Adipocyte (in vitro differentiated cells): ENCODE measurements at regions not wholly inside any gene's neighbourhood (a gene's known extent, or its start where the extent isn't known, plus 50 kb on each side); places are given as distances from the start of the nearest gene placed in this dataset.

Source experiments
- DNase-seq: peaks from one replicate; pipeline ENCODE4 v3.0.0-alpha.2; 2015; ENCODE audit warnings: low read depth
- H3K27me3 ChIP-seq: replicated peaks from 2 replicates; pipeline ENCODE4 v1.7.0; 2013; ENCODE audit warnings: mild to moderate bottlenecking, low read length, moderate library complexity; ENCODE audit not compliant: control insufficient read depth, insufficient read depth
- H3K36me3 ChIP-seq: 2 replicates; pipeline ENCODE4 v1.7.0; 2013; ENCODE audit warnings: low read length, mild to moderate bottlenecking, moderate library complexity; ENCODE audit not compliant: control insufficient read depth, insufficient read depth, severe bottlenecking
- H3K4me1 ChIP-seq: 2 replicates; pipeline ENCODE4 v1.7.0; 2013; ENCODE audit warnings: mild to moderate bottlenecking, low read length, moderate library complexity; ENCODE audit not compliant: control insufficient read depth, insufficient read depth
- H3K4me3 ChIP-seq: 2 replicates; pipeline ENCODE4 v1.7.0; 2013; ENCODE audit warnings: mild to moderate bottlenecking, low read length, moderate library complexity
- H3K9ac ChIP-seq: 2 replicates; pipeline ENCODE4 v1.7.0; 2013; ENCODE audit warnings: mild to moderate bottlenecking, low read length, moderate library complexity
- H3K9me3 ChIP-seq: 2 replicates; pipeline ENCODE4 v1.7.0; 2013; ENCODE audit warnings: mild to moderate bottlenecking, low read length, moderate library complexity; ENCODE audit not compliant: control insufficient read depth

DNA sequence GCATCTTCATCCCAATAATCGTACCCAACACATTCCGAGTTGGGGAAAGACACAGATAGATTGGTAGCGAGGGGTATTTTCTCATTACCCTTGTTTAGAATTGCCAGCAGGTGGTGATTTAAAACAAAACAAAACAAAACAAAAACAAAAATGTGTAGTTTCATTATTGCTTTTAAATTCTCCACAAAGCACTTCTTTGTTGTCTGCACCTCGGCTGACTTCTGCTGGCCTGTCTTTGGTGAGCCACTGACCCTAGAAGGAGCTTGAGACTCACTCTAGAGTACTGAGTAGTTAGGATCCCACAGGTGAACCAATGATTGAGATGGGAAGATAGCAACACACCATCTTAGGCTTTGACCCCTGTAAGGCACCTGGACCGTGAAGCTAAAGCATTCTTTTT lies 105.4 kb upstream of the BET1 start:
- Histone ChIP-seq H3K4me1 (no peaks in the 10 kb centered on the region), H3K9me3 (no peaks in the 10 kb centered on the region), H3K36me3 (no peaks in the 10 kb centered on the region), H3K9ac (no peak overlapping the region), H3K27me3 (no peaks in the 10 kb centered on the region), H3K4me3 (no peak overlapping the region)
- DNase-seq: no peak

DNA sequence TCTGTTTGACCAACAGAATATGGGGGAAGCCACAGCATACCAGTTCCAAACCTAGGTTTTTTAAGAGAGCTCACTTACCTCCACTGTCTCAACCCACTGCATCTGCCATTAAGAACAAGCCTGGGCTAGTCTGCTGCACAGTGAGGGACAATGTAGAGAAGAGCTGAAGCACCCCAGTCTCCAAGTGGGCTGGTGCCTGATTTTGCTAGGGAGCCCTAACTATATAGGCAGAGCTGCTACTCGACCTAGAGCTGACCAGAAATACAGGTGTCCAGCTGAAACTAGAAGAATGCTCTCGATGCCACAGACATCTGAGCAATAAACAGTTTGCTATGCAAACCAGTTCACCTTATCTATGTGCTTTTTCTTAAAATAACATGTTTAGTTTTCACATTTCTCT lies 106.9 kb upstream of the BET1 start:
- H3K9ac ChIP-seq: no peak overlapping the region
- no peak overlapping the region for H3K4me3 ChIP-seq
- H3K36me3 ChIP-seq: no peaks in the 10 kb centered on the region
- no peak for DNase-seq
- no peaks in the 10 kb centered on the region for H3K4me1 ChIP-seq
- H3K27me3 ChIP-seq: no peaks in the 10 kb centered on the region
- no peaks in the 10 kb centered on the region for H3K9me3 ChIP-seq

DNA sequence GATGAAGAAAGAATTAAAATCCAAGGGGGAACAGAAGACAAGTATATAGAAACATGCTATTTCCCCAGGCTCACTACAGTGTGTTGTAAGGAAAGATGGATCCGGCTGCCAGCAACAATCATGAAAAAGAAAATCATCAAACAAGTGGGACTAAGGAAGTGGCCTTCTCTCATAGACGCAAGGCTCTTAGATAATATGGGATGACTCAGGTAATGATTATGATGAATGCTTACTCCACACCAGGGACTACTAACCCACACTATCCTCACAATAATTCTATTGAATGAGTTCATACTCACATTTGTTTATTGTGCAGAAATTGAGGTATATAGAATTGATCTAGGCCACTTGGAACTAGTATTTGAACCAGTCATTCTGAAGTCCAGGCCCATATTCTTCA lies 111.2 kb upstream of the BET1 start:
- no peak overlapping the region for H3K9ac ChIP-seq
- no peaks in the 10 kb centered on the region for H3K27me3 ChIP-seq
- H3K9me3 ChIP-seq: no peaks in the 10 kb centered on the region
- peaks cover 4% of the 10 kb centered on the region for H3K4me1 ChIP-seq
- H3K4me3 ChIP-seq: no peak overlapping the region
- no peak for DNase-seq
- no peaks in the 10 kb centered on the region for H3K36me3 ChIP-seq

DNA sequence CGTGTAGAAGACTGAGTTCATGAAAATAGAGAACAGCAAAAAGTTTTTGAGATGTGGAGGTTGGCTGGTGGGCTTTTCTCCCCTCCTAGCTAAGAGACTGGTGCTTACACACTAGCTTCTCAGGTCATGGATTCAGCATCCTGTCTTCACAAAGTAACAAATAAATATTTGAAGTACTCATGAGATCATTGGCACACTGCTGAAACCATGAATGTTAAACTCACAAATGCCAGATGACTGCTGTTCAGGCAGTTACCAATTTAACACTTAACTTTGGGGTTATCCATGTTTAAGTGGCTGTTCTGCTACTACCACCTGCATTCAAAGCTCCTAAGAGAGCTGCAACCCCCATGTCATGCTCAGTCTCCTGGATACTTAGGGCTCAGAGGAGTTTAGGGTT lies 119.0 kb upstream of the BET1 start:
- H3K27me3 ChIP-seq: no peaks in the 10 kb centered on the region
- no peak overlapping the region for H3K9ac ChIP-seq
- H3K4me1 ChIP-seq: peaks cover 11% of the 10 kb centered on the region
- DNase-seq: no peak
- H3K9me3 ChIP-seq: no peaks in the 10 kb centered on the region
- H3K4me3 ChIP-seq: no peak overlapping the region
- no peaks in the 10 kb centered on the region for H3K36me3 ChIP-seq

DNA sequence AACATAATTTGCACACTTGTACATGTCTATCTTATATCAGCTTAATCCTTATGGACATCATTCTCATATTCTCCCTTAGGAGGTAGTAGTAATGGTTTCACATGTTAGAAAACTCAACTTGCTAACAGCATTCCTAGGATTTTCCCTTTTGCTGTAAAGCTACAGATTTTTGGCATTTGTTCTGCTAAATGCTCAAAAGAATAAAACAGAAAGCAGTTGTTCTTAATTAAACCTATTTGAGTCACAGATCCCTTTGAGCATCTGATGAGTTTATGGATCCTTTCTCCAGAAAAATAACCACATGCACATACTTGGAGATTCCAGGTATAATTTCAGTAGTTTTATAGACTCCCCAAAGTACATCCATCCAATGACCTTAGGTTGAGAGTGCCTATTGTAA lies 122.9 kb upstream of the BET1 start:
- Histone ChIP-seq H3K4me1 (peaks cover 31% of the 10 kb centered on the region), H3K9me3 (no peaks in the 10 kb centered on the region), H3K9ac (no peak overlapping the region), H3K4me3 (no peak overlapping the region), H3K27me3 (no peaks in the 10 kb centered on the region), H3K36me3 (no peaks in the 10 kb centered on the region)
- peak; percentile 62 for DNase-seq

DNA sequence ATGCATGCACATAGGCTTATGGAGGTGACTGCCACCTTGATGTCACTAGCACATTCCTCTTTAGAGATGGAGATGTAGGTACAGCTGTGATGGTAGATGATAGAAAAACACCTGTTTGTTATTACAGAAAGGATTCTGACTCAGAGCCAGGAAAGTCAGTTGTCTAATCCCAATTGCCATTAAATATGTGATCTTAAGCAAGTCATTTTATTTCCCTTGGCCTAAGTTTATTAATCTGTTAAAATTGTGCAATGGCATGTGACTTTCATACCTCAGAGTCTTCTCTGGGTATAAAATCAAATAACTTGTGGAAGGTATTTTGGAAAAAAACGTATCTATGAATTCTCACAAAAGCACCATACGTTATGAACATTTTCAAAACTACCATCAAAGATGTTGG lies 123.9 kb upstream of the BET1 start:
- no peaks in the 10 kb centered on the region for H3K27me3 ChIP-seq
- no peak overlapping the region for H3K9ac ChIP-seq
- no peak for DNase-seq
- H3K4me1 ChIP-seq: peaks cover 31% of the 10 kb centered on the region
- H3K9me3 ChIP-seq: no peaks in the 10 kb centered on the region
- no peaks in the 10 kb centered on the region for H3K36me3 ChIP-seq
- H3K4me3 ChIP-seq: no peak overlapping the region

DNA sequence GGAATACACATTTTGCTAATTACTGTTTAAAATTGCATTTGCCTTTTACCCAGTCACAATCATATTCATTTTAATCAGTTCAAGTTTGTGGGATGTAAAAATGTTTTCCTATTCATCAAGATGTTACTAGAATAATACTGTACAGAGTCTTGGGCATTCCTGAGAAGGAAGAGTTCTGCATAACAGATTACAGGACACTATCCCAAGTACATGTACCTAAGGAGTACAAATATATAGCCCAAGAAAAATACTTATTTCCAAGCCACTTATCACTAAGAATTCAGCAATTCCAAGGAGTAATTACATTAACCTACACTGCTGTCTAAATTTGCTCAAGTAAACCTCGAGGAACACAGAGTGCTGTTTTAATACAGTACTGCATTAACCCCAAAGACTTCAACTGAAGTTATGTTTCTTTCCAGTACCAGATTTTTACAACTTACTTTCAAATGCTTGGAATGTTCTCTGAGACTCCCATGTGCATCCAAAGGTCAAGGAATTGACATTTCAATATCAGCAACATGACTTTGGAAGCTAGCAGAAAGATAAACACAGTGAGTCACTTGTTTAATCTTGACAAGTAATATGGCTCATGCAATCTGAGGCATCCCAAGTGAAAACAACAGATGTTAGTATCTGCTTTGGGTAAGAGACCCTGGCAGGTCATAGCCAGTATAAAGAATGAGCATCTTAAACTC lies 125.4 kb upstream of the BET1 start:
- peak overlapping the region; percentile 31 for H3K4me3 ChIP-seq
- DNase-seq: peak; percentile 72

DNA sequence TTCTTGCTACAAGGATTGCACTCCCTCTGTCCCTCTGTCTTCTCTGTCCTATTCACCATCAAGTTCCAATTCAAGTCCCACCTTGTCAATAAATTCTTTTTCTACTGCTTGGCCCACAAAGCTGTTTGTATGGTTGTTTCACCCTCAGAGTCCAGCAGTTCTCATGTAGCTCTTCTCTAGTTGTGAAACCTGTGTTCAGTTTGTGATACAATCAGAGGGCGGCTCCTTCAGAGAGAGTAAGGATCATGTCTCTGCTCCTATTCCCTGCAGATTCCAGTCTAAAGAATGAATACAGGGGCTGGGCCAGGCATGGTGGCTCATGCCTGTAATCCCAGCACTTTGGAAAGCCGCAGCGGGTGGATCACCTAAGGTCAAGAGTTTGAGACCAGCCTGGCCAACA lies 126.6 kb upstream of the BET1 start:
- Histone ChIP-seq H3K27me3 (no peaks in the 10 kb centered on the region), H3K9ac (no peak overlapping the region), H3K4me1 (peaks cover 34% of the 10 kb centered on the region), H3K4me3 (no peak overlapping the region), H3K9me3 (no peaks in the 10 kb centered on the region), H3K36me3 (no peaks in the 10 kb centered on the region)
- DNase-seq: peak; percentile 28

More for the DNA sequence above, 125.4 kb upstream of the BET1 start:
- peak overlapping the region; percentile 38 for H3K9ac ChIP-seq
- H3K27me3 ChIP-seq: no peaks in the 10 kb centered on the region
- H3K9me3 ChIP-seq: no peaks in the 10 kb centered on the region
- H3K4me1 ChIP-seq: peaks cover 34% of the 10 kb centered on the region
- H3K36me3 ChIP-seq: no peaks in the 10 kb centered on the region

DNA sequence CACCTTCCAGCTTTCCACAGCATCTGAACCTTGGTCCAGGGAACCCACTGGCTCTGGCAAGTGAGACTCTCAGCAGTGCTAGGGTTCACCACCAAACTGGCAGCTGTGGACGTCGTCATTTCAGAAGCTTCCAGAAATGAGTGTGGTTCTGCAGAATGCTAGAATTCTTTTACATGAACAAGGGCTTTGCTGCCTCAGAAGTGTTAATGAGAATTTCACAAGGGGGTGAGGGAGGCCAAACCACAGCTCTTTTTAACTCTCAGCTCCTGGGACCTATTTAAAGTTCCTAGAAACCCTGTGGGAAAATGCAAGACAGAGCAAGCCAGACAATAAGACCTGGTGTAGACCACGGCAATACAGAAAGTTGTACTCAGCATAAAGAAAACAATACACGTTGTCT lies 129.3 kb upstream of the BET1 start:
- Histone ChIP-seq H3K4me1 (peaks cover 26% of the 10 kb centered on the region), H3K36me3 (no peaks in the 10 kb centered on the region), H3K9me3 (no peaks in the 10 kb centered on the region), H3K27me3 (no peaks in the 10 kb centered on the region), H3K4me3 (no peak overlapping the region), H3K9ac (no peak overlapping the region)
- no peak for DNase-seq

DNA sequence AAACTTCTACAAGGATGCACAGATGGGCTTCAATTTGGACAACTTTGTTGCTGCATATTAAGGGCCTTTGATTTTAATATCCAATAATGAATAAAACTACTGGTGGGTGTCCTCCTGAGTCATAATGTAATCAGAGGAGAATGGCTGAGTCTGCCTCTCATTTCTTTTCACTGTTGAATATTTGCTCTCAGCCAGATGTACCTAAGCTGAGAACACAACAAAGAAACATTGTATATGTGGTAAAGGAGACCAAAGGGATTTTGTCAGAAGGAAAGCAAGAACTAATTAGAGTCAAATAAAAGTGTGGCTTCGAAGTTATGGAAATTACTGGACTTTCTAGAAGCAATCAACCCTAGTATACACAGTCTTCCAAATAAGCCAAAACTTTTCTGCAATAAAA lies 131.0 kb upstream of the BET1 start:
- no peaks in the 10 kb centered on the region for H3K36me3 ChIP-seq
- H3K27me3 ChIP-seq: no peaks in the 10 kb centered on the region
- H3K9ac ChIP-seq: no peak overlapping the region
- no peak overlapping the region for H3K4me3 ChIP-seq
- peaks cover 11% of the 10 kb centered on the region for H3K4me1 ChIP-seq
- H3K9me3 ChIP-seq: no peaks in the 10 kb centered on the region
- no peak for DNase-seq

DNA sequence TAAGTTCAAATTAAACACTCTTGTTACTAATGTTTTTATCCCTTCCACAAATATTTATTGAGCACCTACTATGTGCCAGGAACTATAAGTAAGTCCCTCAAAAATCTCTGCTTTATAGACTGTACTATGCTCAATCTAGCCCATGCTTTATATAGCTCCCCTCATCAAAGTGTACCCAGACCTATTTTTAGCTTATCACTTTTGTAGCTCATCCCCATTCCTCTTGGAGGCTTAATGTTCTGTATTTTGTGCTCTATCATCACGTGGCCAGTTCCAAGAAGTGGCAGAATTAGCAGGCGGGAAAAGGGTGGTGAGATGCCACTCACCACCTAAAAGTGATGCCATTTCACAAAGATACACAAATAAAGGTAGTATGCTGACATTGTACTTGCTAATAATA lies 138.1 kb upstream of the BET1 start:
- DNase-seq: no peak
- no peaks in the 10 kb centered on the region for H3K27me3 ChIP-seq
- H3K36me3 ChIP-seq: no peaks in the 10 kb centered on the region
- H3K4me1 ChIP-seq: peaks cover 15% of the 10 kb centered on the region
- no peak overlapping the region for H3K4me3 ChIP-seq
- no peaks in the 10 kb centered on the region for H3K9me3 ChIP-seq
- H3K9ac ChIP-seq: no peak overlapping the region

DNA sequence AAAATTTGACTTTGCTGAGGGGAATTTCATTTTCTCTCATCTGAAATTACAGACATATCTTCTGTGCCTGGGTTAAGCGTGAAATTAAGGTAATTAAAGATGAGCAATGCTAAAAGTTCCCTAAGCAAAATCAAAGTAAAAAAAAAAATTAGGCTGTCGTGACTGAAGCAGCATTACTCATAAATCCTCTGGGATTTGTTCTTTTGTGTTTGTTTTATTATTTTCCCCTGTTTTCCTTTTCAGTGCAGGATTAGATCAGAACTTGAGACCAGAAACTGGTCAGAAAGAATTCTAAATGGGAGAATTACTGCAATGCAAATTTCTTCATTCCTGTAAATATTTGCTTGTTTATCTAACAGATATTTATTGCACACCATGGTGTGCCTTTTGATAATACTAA lies 141.4 kb upstream of the BET1 start:
- DNase-seq: peak; percentile 68
- Histone ChIP-seq H3K27me3 (no peaks in the 10 kb centered on the region), H3K36me3 (no peaks in the 10 kb centered on the region), H3K9ac (no peak overlapping the region), H3K4me1 (peaks cover 24% of the 10 kb centered on the region), H3K4me3 (peak overlapping the region; percentile 18), H3K9me3 (no peaks in the 10 kb centered on the region)
